Trophoblast cell (in vitro differentiated cells and primary cell): ENCODE measurements at regions not wholly inside any gene's neighbourhood (a gene's known extent, or its start where the extent isn't known, plus 50 kb on each side); places are given as distances from the start of the nearest gene placed in this dataset.
A peak's percentile ranks its signal among the peaks of the same experiment; 100 is the strongest.

Source experiments
- DNase-seq, 2 donors: peaks; one replicate each; pipeline ENCODE4 v3.0.0-alpha.2; 2016
- H2AFZ ChIP-seq: 2 replicates; pipeline ENCODE4 v1.6.1; 2013; ENCODE audit warnings: low read length, moderate library complexity, mild to moderate bottlenecking; ENCODE audit not compliant: insufficient read depth, poor library complexity
- H2AK5ac ChIP-seq: 2 replicates; pipeline ENCODE4 v1.6.1; 2013; ENCODE audit warnings: mild to moderate bottlenecking, low read length
- H2BK120ac ChIP-seq: 2 replicates; pipeline ENCODE4 v1.6.1; 2013; ENCODE audit warnings: low read length, mild to moderate bottlenecking, moderate library complexity; ENCODE audit not compliant: insufficient read depth, poor library complexity
- H2BK12ac ChIP-seq: 2 replicates; pipeline ENCODE4 v1.6.1; 2013; ENCODE audit warnings: mild to moderate bottlenecking, low read length, moderate library complexity
- H2BK5ac ChIP-seq: 2 replicates; pipeline ENCODE4 v1.6.1; 2013; ENCODE audit warnings: low read length, low read depth, moderate library complexity, mild to moderate bottlenecking; ENCODE audit not compliant: poor library complexity
- H3K14ac ChIP-seq: 2 replicates; pipeline ENCODE4 v1.6.1; 2013; ENCODE audit warnings: mild to moderate bottlenecking, low read length
- H3K18ac ChIP-seq: 2 replicates; pipeline ENCODE4 v1.6.1; 2013; ENCODE audit warnings: mild to moderate bottlenecking, low read length
- H3K23ac ChIP-seq: 2 replicates; pipeline ENCODE4 v1.6.1; 2013; ENCODE audit warnings: low read length
- H3K27ac ChIP-seq: 2 replicates; pipeline ENCODE4 v1.5.1; 2013; ENCODE audit warnings: low read depth, mild to moderate bottlenecking, inconsistent platforms, low read length, moderate library complexity
- H3K27me3 ChIP-seq: 2 replicates; pipeline ENCODE4 v1.6.1; 2013; ENCODE audit warnings: inconsistent platforms, mild to moderate bottlenecking, low read length, moderate library complexity; ENCODE audit not compliant: insufficient read depth
- H3K36me3 ChIP-seq, 2 experiments: 1 replicate in 1 of 2; 2 replicates in 1 of 2; pipeline ENCODE4 v1.6.1; 2013; ENCODE audit warnings: low read length in 2 of 2, mild to moderate bottlenecking in 2 of 2, moderate library complexity in 1 of 2; ENCODE audit not compliant: insufficient read depth in 2 of 2, control insufficient read depth in 1 of 2
- H3K4ac ChIP-seq: 2 replicates; pipeline ENCODE4 v1.6.1; 2013; ENCODE audit warnings: low read depth, mild to moderate bottlenecking, low read length, moderate library complexity
- H3K4me1 ChIP-seq, 2 experiments: 1 replicate in 1 of 2; 2 replicates in 1 of 2; pipeline ENCODE4 v1.6.1; 2013; ENCODE audit warnings: low read length in 2 of 2, mild to moderate bottlenecking in 2 of 2, moderate library complexity in 1 of 2; ENCODE audit not compliant: insufficient read depth in 2 of 2, control insufficient read depth in 1 of 2
- H3K4me2 ChIP-seq: 2 replicates; pipeline ENCODE4 v1.6.1; 2013; ENCODE audit warnings: inconsistent platforms, mild to moderate bottlenecking, low read length, moderate library complexity
- H3K4me3 ChIP-seq: 2 replicates; pipeline ENCODE4 v1.5.1; 2013; ENCODE audit warnings: mild to moderate bottlenecking, low read depth, low read length, inconsistent platforms
- H3K79me1 ChIP-seq: one replicate; pipeline ENCODE4 v1.6.1; 2013; ENCODE audit warnings: low read length
- H3K79me2 ChIP-seq: 2 replicates; pipeline ENCODE4 v1.6.1; 2013; ENCODE audit warnings: low read length, mild to moderate bottlenecking; ENCODE audit not compliant: control insufficient read depth, insufficient read depth, poor library complexity
- H3K9ac ChIP-seq: 2 replicates; pipeline ENCODE4 v1.6.1; 2013; ENCODE audit warnings: mild to moderate bottlenecking, low read length
- H3K9me3 ChIP-seq: 2 replicates; pipeline ENCODE4 v1.6.1; 2013; ENCODE audit warnings: low read depth, mild to moderate bottlenecking, control low read depth, inconsistent platforms, low read length; ENCODE audit not compliant: insufficient read depth
- H4K12ac ChIP-seq: 2 replicates; pipeline ENCODE4 v1.6.1; 2013; ENCODE audit warnings: low read depth, mild to moderate bottlenecking, low read length, moderate library complexity
- H4K8ac ChIP-seq: 2 replicates; pipeline ENCODE4 v1.6.1; 2013; ENCODE audit warnings: low read depth, mild to moderate bottlenecking, low read length, moderate library complexity
- H4K91ac ChIP-seq: one replicate; pipeline ENCODE4 v1.6.1; 2013; ENCODE audit warnings: low read depth, mild to moderate bottlenecking, low read length, moderate library complexity
- WGBS: extraction: QIAGEN DNeasy Blood & Tissue Kit; methylation state at CpG from one replicate; pipeline ENCODE4 v1.1.7; 2013; ENCODE audit warnings: missing lambda C conversion rate; ENCODE audit not compliant: insufficient read length, insufficient coverage; ENCODE audit errors: extremely low coverage; 5-methylcytosine and 5-hydroxymethylcytosine counted together

GRCh38 chr2:13649918-13650317 is 933.2 kb downstream of the TRIB2 start:
- H3K27me3 ChIP-seq, result no peaks in the 10 kb centered on the region
- no peak overlapping the region for H3K23ac ChIP-seq
- DNase-seq, result no peak
- WGBS, result no CpG with 5 or more reads among the region's 1 CpG
- no peaks in the 10 kb centered on the region for H3K79me1 ChIP-seq
- no peak overlapping the region for H2BK12ac ChIP-seq
- H4K12ac ChIP-seq, result no peak overlapping the region
- no peak overlapping the region for H2BK5ac ChIP-seq
- H3K4me3 ChIP-seq, result no peak overlapping the region
- H2AFZ ChIP-seq, result no peak overlapping the region
- H3K79me2 ChIP-seq, result no peaks in the 10 kb centered on the region
- no peak overlapping the region for H4K91ac ChIP-seq
- H2BK120ac ChIP-seq, result no peak overlapping the region
- no peak overlapping the region for H3K27ac ChIP-seq
- no peak overlapping the region for H3K14ac ChIP-seq
- H4K8ac ChIP-seq, result no peak overlapping the region
- H3K4me1 ChIP-seq, result no peaks in the 10 kb centered on the region
- H3K36me3 ChIP-seq, result no peaks in the 10 kb centered on the region
- no peaks in the 10 kb centered on the region for H3K9me3 ChIP-seq
- no peak overlapping the region for H3K9ac ChIP-seq
- no peak overlapping the region for H3K4ac ChIP-seq
- H3K4me2 ChIP-seq, result no peak overlapping the region
- H2AK5ac ChIP-seq, result no peak overlapping the region
- no peak overlapping the region for H3K18ac ChIP-seq

DNA sequence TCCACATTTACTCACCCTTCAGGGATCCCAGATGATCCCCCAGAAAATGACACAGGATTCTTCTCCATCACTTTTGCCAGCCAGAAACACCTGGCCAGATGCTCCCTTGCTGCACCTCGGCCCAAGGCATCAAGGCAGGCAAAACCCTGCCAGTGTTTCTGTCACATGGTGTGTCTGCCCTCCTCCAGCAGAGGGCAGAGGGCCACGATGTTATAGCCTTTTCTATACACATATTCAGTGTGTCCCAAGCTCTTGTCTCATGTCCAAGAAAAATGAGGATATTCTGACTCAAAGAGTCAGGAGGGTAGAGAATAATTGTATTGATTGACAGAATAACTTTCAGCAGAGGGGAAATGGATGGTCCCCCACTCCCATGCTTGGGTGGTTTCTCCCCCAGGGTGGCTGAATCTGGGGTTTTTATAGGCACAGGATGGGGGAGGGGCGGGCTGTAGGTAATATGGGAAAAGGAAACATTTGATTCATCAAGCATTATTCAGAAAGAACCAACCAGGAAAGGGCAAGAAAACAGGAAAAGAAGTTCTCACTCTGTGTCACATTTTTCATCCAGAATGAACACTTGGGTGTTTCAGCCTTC is 933.9 kb downstream of the TRIB2 start:
- Histone ChIP-seq H3K18ac (no peak overlapping the region), H2AK5ac (no peak overlapping the region), H2BK5ac (no peak overlapping the region), H4K12ac (no peak overlapping the region), H3K79me1 (no peaks in the 10 kb centered on the region), H3K4ac (no peak overlapping the region), H4K91ac (no peak overlapping the region), H3K9ac (no peak overlapping the region), H3K14ac (no peak overlapping the region), H3K36me3 (no peaks in the 10 kb centered on the region), H4K8ac (no peak overlapping the region), H3K4me3 (no peak overlapping the region), H3K27ac (no peak overlapping the region), H2BK120ac (no peak overlapping the region), H3K23ac (no peak overlapping the region), H2BK12ac (no peak overlapping the region), H3K79me2 (no peaks in the 10 kb centered on the region), H2AFZ (no peak overlapping the region), H3K27me3 (no peaks in the 10 kb centered on the region), H3K4me1 (no peaks in the 10 kb centered on the region), H3K9me3 (no peaks in the 10 kb centered on the region), H3K4me2 (no peak overlapping the region)
- DNase-seq, result peak in 1 of 2 donors; percentile 26
- WGBS, result no CpG with 5 or more reads among the region's 3 CpGs

DNA sequence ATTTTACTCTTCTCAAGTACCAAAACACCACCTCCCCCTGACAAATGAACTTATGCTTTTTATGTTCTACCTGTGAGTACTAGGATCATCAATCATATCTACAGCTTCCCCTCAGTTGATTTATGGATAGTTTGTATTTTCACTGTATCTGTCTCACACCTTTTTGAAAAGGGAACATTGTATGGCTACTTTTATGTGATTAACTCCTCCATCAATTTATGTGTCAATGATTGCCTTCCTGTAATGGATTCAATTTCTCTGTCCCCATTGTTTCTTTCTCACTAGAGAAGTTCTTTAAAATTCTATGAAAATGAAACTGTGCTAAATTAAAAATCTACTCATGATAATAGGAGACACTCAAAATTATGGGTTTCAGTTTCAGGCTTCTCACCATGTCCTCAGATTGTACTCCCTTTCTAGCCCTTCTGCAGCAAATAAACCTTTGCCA is 935.0 kb downstream of the TRIB2 start:
- Histone ChIP-seq H3K9me3 (no peaks in the 10 kb centered on the region), H3K23ac (no peak overlapping the region), H4K8ac (no peak overlapping the region), H4K12ac (no peak overlapping the region), H3K9ac (no peak overlapping the region), H3K79me2 (no peaks in the 10 kb centered on the region), H2BK12ac (no peak overlapping the region), H4K91ac (no peak overlapping the region), H3K4me1 (no peaks in the 10 kb centered on the region), H3K36me3 (no peaks in the 10 kb centered on the region), H3K4me2 (no peak overlapping the region), H3K14ac (no peak overlapping the region), H3K27ac (no peak overlapping the region), H3K79me1 (no peaks in the 10 kb centered on the region), H3K4ac (no peak overlapping the region), H2BK120ac (no peak overlapping the region), H2AFZ (no peak overlapping the region), H2BK5ac (no peak overlapping the region), H2AK5ac (no peak overlapping the region), H3K18ac (no peak overlapping the region), H3K4me3 (no peak overlapping the region), H3K27me3 (no peaks in the 10 kb centered on the region)
- no peak for DNase-seq

DNA sequence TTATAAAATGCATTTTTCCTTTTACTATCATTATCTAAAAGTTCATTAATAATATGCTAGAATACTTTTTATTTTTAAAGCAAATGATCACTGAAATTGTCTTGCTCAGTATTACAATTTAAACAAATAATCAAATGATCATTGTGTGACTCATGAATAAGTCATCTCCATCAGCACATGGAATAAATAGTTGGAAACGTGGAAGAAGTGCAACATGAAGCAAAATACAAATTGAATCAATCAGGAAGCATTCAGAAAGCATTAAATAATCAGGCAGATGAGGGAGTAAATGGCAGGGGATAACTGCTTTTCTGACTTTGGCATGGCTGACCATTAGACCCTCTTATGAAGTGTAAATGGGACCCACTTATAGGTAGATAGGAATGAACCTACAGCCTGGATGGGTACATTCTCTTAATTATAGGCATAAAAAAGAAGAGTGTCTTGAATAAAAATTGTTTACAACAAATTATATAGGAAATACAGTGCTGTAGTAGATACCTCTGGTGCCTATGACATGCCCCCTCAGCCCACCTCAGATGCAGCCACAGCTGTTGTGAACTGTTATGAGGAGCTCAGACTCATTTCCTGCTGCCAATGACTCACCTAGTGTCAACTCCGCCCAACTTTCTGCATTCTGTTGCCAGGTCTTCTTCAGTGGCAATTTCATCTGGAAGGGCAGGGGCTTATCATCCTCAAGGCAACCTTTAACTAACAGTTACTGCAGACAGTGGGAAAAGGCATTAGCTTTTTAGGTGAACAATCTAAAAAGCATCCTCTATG is 936.0 kb downstream of the TRIB2 start:
- no peaks in the 10 kb centered on the region for H3K79me2 ChIP-seq
- no peak overlapping the region for H2BK5ac ChIP-seq
- H4K8ac ChIP-seq, result no peak overlapping the region
- H2BK120ac ChIP-seq, result no peak overlapping the region
- no peak overlapping the region for H4K91ac ChIP-seq
- no peaks in the 10 kb centered on the region for H3K36me3 ChIP-seq
- H2BK12ac ChIP-seq, result no peak overlapping the region
- WGBS, result no CpG with 5 or more reads among the region's 2 CpGs
- H3K27me3 ChIP-seq, result no peaks in the 10 kb centered on the region
- H3K9me3 ChIP-seq, result no peaks in the 10 kb centered on the region
- H3K18ac ChIP-seq, result no peak overlapping the region
- no peak overlapping the region for H2AK5ac ChIP-seq
- no peak overlapping the region for H3K27ac ChIP-seq
- H2AFZ ChIP-seq, result no peak overlapping the region
- H3K23ac ChIP-seq, result no peak overlapping the region
- no peaks in the 10 kb centered on the region for H3K79me1 ChIP-seq
- no peak for DNase-seq
- H4K12ac ChIP-seq, result no peak overlapping the region
- H3K4me1 ChIP-seq, result no peaks in the 10 kb centered on the region
- no peak overlapping the region for H3K9ac ChIP-seq
- no peak overlapping the region for H3K4me3 ChIP-seq
- H3K4ac ChIP-seq, result no peak overlapping the region
- no peak overlapping the region for H3K14ac ChIP-seq
- H3K4me2 ChIP-seq, result no peak overlapping the region
